ENCODE measurements at regions not wholly inside any gene's neighbourhood (a gene's known extent, or its start where the extent isn't known, plus 50 kb on each side); places are given as distances from the start of the nearest gene placed in this dataset.

GRCh38 chr9:92180669-92181181 lies 65.5 kb upstream of the SPTLC1 start:
- TF ChIP-seq NFRKB (IDR thresholded peaks at IDR 0.05) (no peak), BHLHE40 (IDR thresholded peaks at IDR 0.05; ENCODE audit: borderline replicate concordance) (no peak), SP1 (IDR thresholded peaks at IDR 0.05) (no peak), SUZ12 (IDR thresholded peaks at IDR 0.05) (no peak), ELF4 (IDR thresholded peaks at IDR 0.05) (no peak), FOXA1 (IDR thresholded peaks at IDR 0.05) (no peak), FOXM1 (IDR thresholded peaks at IDR 0.05; ENCODE audit: borderline replicate concordance) (no peak), ZNF384 (IDR thresholded peaks at IDR 0.05) (no peak), LEF1 (IDR thresholded peaks at IDR 0.05; ENCODE audit: borderline replicate concordance) (no peak), ARNT (IDR thresholded peaks at IDR 0.05) (no peak), TARDBP (IDR thresholded peaks at IDR 0.05) (no peak)

All from HEK293T (cell line).